ENCODE measurements at regions not wholly inside any gene's neighbourhood (a gene's known extent, or its start where the extent isn't known, plus 50 kb on each side); places are given as distances from the start of the nearest gene placed in this dataset.

- Histone ChIP-seq H3K27ac (ENCODE audit: low read depth, low read length) (no peak overlapping the region), H3K4me1 (ENCODE audit: insufficient read depth, low read length) (no peaks in the 10 kb centered on the region), H3K9me3 (ENCODE audit: control insufficient read depth in 1 of 2, low read length in 2 of 2) (no peaks in the 10 kb centered on the region), H3K36me3 (ENCODE audit: insufficient read depth, low read length) (no peaks in the 10 kb centered on the region), H3K4me3 (ENCODE audit: low read length in 2 of 2) (no peak overlapping the region), H3K27me3 (ENCODE audit: insufficient read depth, low read length) (no peaks in the 10 kb centered on the region)
- Mint-ChIP-seq H3K9me3 (peaks cover 0 to 8% (median 2%) of the 10 kb centered on the region in 8 donors), H3K27ac (no peak overlapping the region), H3K4me3 (no peak overlapping the region), H3K4me1 (no peaks in the 10 kb centered on the region), H3K36me3 (no peaks in the 10 kb centered on the region), H3K27me3 (no peaks in the 10 kb centered on the region)
- POLR2A ChIA-PET (ENCODE audit: partially characterized antibody) = no interaction called here
- CTCF ChIA-PET (ENCODE audit: partially characterized antibody) = no interaction called here
- no peak for DNase-seq
- intact Hi-C loops (cut with micrococcal nuclease) = no loop called here
These were observed 78.8 kb upstream of the PDE3A start for GRCh38 chr12:20289520-20289919.

- Histone ChIP-seq H3K4me3 (ENCODE audit: low read length in 2 of 2) (no peak overlapping the region), H3K27ac (ENCODE audit: low read depth, low read length) (no peak overlapping the region), H3K9me3 (ENCODE audit: control insufficient read depth in 1 of 2, low read length in 2 of 2) (peaks cover 0 to 4% of the 10 kb centered on the region in 2 donors), H3K36me3 (ENCODE audit: insufficient read depth, low read length) (no peaks in the 10 kb centered on the region), H3K27me3 (ENCODE audit: insufficient read depth, low read length) (no peaks in the 10 kb centered on the region), H3K4me1 (ENCODE audit: insufficient read depth, low read length) (no peaks in the 10 kb centered on the region)
- CTCF ChIA-PET (ENCODE audit: partially characterized antibody) = no interaction called here
- POLR2A ChIA-PET (ENCODE audit: partially characterized antibody) = no interaction called here
- no peak for DNase-seq
- Mint-ChIP-seq H3K4me1 (no peaks in the 10 kb centered on the region), H3K4me3 (no peak overlapping the region), H3K27ac (no peak overlapping the region), H3K36me3 (no peaks in the 10 kb centered on the region), H3K9me3 (peaks cover 0 to 40% (median 21%) of the 10 kb centered on the region in 8 donors), H3K27me3 (no peaks in the 10 kb centered on the region)
- intact Hi-C loops (cut with micrococcal nuclease) = no loop called here
These were observed 67.9 kb upstream of the PDE3A start for GRCh38 chr12:20300457-20300856.

- CTCF ChIA-PET (ENCODE audit: partially characterized antibody) = no interaction called here
- intact Hi-C loops (cut with micrococcal nuclease) = no loop called here
- no peaks in the 10 kb centered on the region for H3K4me1 ChIP-seq (ENCODE audit: insufficient read depth, low read length)
- no peak overlapping the region for H3K27ac Mint-ChIP-seq
- POLR2A ChIA-PET (ENCODE audit: partially characterized antibody) = no interaction called here
- no peak overlapping the region for H3K4me3 Mint-ChIP-seq
- H3K36me3 ChIP-seq (ENCODE audit: insufficient read depth, low read length) = no peaks in the 10 kb centered on the region
- H3K27me3 ChIP-seq (ENCODE audit: insufficient read depth, low read length) = no peaks in the 10 kb centered on the region
- H3K27ac ChIP-seq (ENCODE audit: low read depth, low read length) = no peak overlapping the region
- DNase-seq = no peak
- H3K4me1 Mint-ChIP-seq = no peaks in the 10 kb centered on the region
- no peaks in the 10 kb centered on the region for H3K9me3 ChIP-seq (ENCODE audit: control insufficient read depth in 1 of 2, low read length in 2 of 2)
- no peaks in the 10 kb centered on the region for H3K36me3 Mint-ChIP-seq
- H3K27me3 Mint-ChIP-seq = no peaks in the 10 kb centered on the region
- H3K9me3 Mint-ChIP-seq = peaks cover 0 to 34% (median 17%) of the 10 kb centered on the region in 8 donors
- no peak overlapping the region for H3K4me3 ChIP-seq (ENCODE audit: low read length in 2 of 2)
These were observed 62.9 kb upstream of the PDE3A start for GRCh38 chr12:20305470-20305869.

- H3K36me3 Mint-ChIP-seq = no peaks in the 10 kb centered on the region
- H3K36me3 ChIP-seq (ENCODE audit: insufficient read depth, low read length) = no peaks in the 10 kb centered on the region
- CTCF ChIA-PET (ENCODE audit: partially characterized antibody) = no interaction called here
These were observed 58.7 kb upstream of the PDE3A start for GRCh38 chr12:20309504-20310148.

GRCh38 chr12:20314328-20314727, 54.0 kb upstream of the PDE3A start:
- ChIA-PET CTCF (ENCODE audit: partially characterized antibody) (no interaction called here), POLR2A (ENCODE audit: partially characterized antibody) (no interaction called here)
- intact Hi-C loops (cut with micrococcal nuclease) = no loop called here
- no peak for DNase-seq
- no peaks in the 10 kb centered on the region for H3K27me3 Mint-ChIP-seq
- Histone ChIP-seq H3K36me3 (ENCODE audit: insufficient read depth, low read length) (no peaks in the 10 kb centered on the region), H3K9me3 (ENCODE audit: control insufficient read depth in 1 of 2, low read length in 2 of 2) (no peaks in the 10 kb centered on the region), H3K4me1 (ENCODE audit: insufficient read depth, low read length) (no peaks in the 10 kb centered on the region), H3K4me3 (ENCODE audit: low read length in 2 of 2) (no peak overlapping the region), H3K27ac (ENCODE audit: low read depth, low read length) (no peak overlapping the region), H3K27me3 (ENCODE audit: insufficient read depth, low read length) (no peaks in the 10 kb centered on the region)
- H3K4me1 Mint-ChIP-seq = no peaks in the 10 kb centered on the region
- H3K9me3 Mint-ChIP-seq = peaks cover 0 to 4% (median 0%) of the 10 kb centered on the region in 8 donors
- H3K27ac Mint-ChIP-seq = no peak overlapping the region
- H3K36me3 Mint-ChIP-seq = no peaks in the 10 kb centered on the region
- H3K4me3 Mint-ChIP-seq = no peak overlapping the region

More at GRCh38 chr12:20309504-20310148, 58.7 kb upstream of the PDE3A start:
- Mint-ChIP-seq H3K4me1 (no peaks in the 10 kb centered on the region), H3K27ac (no peak overlapping the region), H3K4me3 (no peak overlapping the region), H3K27me3 (no peaks in the 10 kb centered on the region), H3K9me3 (peaks cover 0 to 26% (median 13%) of the 10 kb centered on the region in 8 donors)
- intact Hi-C loops (cut with micrococcal nuclease) = no loop called here
- Histone ChIP-seq H3K27ac (ENCODE audit: low read depth, low read length) (no peak overlapping the region), H3K9me3 (ENCODE audit: control insufficient read depth in 1 of 2, low read length in 2 of 2) (no peaks in the 10 kb centered on the region), H3K4me1 (ENCODE audit: insufficient read depth, low read length) (no peaks in the 10 kb centered on the region), H3K27me3 (ENCODE audit: insufficient read depth, low read length) (no peaks in the 10 kb centered on the region), H3K4me3 (ENCODE audit: low read length in 2 of 2) (no peak overlapping the region)
- POLR2A ChIA-PET (ENCODE audit: partially characterized antibody) = no interaction called here
- DNase-seq = no peak

- no peaks in the 10 kb centered on the region for H3K4me1 Mint-ChIP-seq
- H3K36me3 Mint-ChIP-seq = no peaks in the 10 kb centered on the region
- Histone ChIP-seq H3K4me1 (ENCODE audit: insufficient read depth, low read length) (no peaks in the 10 kb centered on the region), H3K4me3 (ENCODE audit: low read length in 2 of 2) (no peak overlapping the region), H3K27ac (ENCODE audit: low read depth, low read length) (no peak overlapping the region), H3K27me3 (ENCODE audit: insufficient read depth, low read length) (no peaks in the 10 kb centered on the region), H3K36me3 (ENCODE audit: insufficient read depth, low read length) (no peaks in the 10 kb centered on the region), H3K9me3 (ENCODE audit: control insufficient read depth in 1 of 2, low read length in 2 of 2) (no peaks in the 10 kb centered on the region)
- H3K27me3 Mint-ChIP-seq = no peaks in the 10 kb centered on the region
- DNase-seq = no peak
- H3K9me3 Mint-ChIP-seq = no peaks in the 10 kb centered on the region
- H3K27ac Mint-ChIP-seq = no peak overlapping the region
- ChIA-PET POLR2A (ENCODE audit: partially characterized antibody) (no interaction called here), CTCF (ENCODE audit: partially characterized antibody) (no interaction called here)
- intact Hi-C loops (cut with micrococcal nuclease) = no loop called here
- no peak overlapping the region for H3K4me3 Mint-ChIP-seq
These were observed 50.8 kb upstream of the PDE3A start for GRCh38 chr12:20317554-20317953.

All from CD4-positive, alpha-beta memory T cell (primary cell).